HEK293 (cell line): ENCODE measurements at regions not wholly inside any gene's neighbourhood (a gene's known extent, or its start where the extent isn't known, plus 50 kb on each side); places are given as distances from the start of the nearest gene placed in this dataset.

ENCODE experiments used
- GLIS2 ChIP-seq: fragments of 450-650 bp; formaldehyde crosslinking; IDR thresholded peaks from 2 replicates; pipeline ENCODE4 v1.5.1; 2016; ENCODE audit warnings: missing biosample characterization, missing genetic modification characterization
- KLF1 ChIP-seq: fragments of 450-650 bp; formaldehyde crosslinking; IDR thresholded peaks from 2 replicates; pipeline ENCODE4 v1.5.1; 2016; ENCODE audit warnings: missing biosample characterization, missing genetic modification characterization
- SETDB1 ChIP-seq: IDR thresholded peaks from one replicate; pipeline ENCODE4 v1.6.1; 2017; ENCODE audit warnings: mild to moderate bottlenecking, low read length, moderate library complexity, mixed read lengths; ENCODE audit not compliant: insufficient read length
- SP7 ChIP-seq: fragments of 450-650 bp; formaldehyde crosslinking; IDR thresholded peaks from 2 replicates; pipeline ENCODE4 v1.5.1; 2016; ENCODE audit warnings: missing biosample characterization, missing genetic modification characterization
- TCF7L2 ChIP-seq: IDR thresholded peaks from 2 replicates; pipeline ENCODE4 v1.6.1; 2011; ENCODE audit warnings: low read depth, mild to moderate bottlenecking, inconsistent platforms, low read length, moderate library complexity, borderline replicate concordance
- TRIM28 ChIP-seq: IDR thresholded peaks from 2 replicates; pipeline ENCODE4 v1.6.1; 2011; ENCODE audit warnings: low read length, control low read depth, borderline replicate concordance
- YY1 ChIP-seq: fragments of 450-650 bp; formaldehyde crosslinking; IDR thresholded peaks from 2 replicates; pipeline ENCODE4 v1.5.1; 2018; ENCODE audit warnings: missing biosample characterization, missing genetic modification characterization
- ZNF624 ChIP-seq: fragments of 450-650 bp; formaldehyde crosslinking; IDR thresholded peaks from 2 replicates; pipeline ENCODE4 v1.5.1; 2017; ENCODE audit warnings: missing biosample characterization, missing genetic modification characterization
- TF ChIP-seq, protein P1 (sequence below): fragments of 450-650 bp; formaldehyde crosslinking; IDR thresholded peaks from 2 replicates; pipeline ENCODE4 v1.5.1; 2016; ENCODE audit warnings: missing biosample characterization, missing genetic modification characterization
- TF ChIP-seq, protein P2 (sequence below): fragments of 450-650 bp; formaldehyde crosslinking; IDR thresholded peaks from 2 replicates; pipeline ENCODE4 v1.5.1; 2017; ENCODE audit warnings: missing biosample characterization, missing genetic modification characterization

DNA sequence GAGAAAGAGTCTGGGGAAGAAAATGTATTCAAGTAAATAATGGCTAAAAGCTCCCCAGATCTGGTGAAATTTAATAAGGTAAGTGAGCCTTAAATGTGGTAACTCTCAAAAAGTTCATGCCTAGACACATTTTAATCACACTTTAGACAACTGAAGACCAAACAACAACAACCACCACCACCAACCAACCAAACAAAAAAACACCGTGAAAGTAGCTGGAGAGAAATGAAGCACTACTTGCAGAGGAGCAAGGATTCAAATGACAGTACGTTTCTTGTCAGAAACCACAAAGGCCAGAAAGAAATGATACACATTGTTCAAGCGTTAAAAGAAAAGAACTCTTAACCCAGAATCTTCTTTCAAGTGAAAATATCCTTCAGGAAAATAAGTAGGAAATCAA lies 208.3 kb downstream of the MYRFL start:
- TF ChIP-seq, protein P1, sequence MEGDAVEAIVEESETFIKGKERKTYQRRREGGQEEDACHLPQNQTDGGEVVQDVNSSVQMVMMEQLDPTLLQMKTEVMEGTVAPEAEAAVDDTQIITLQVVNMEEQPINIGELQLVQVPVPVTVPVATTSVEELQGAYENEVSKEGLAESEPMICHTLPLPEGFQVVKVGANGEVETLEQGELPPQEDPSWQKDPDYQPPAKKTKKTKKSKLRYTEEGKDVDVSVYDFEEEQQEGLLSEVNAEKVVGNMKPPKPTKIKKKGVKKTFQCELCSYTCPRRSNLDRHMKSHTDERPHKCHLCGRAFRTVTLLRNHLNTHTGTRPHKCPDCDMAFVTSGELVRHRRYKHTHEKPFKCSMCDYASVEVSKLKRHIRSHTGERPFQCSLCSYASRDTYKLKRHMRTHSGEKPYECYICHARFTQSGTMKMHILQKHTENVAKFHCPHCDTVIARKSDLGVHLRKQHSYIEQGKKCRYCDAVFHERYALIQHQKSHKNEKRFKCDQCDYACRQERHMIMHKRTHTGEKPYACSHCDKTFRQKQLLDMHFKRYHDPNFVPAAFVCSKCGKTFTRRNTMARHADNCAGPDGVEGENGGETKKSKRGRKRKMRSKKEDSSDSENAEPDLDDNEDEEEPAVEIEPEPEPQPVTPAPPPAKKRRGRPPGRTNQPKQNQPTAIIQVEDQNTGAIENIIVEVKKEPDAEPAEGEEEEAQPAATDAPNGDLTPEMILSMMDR (tag by site-specific recombination) = no peak
- TF ChIP-seq TRIM28 (no peak), TCF7L2 (no peak), KLF1 (tag by site-specific recombination) (no peak), SP7 (tag by site-specific recombination) (no peak), GLIS2 (tag by site-specific recombination) (no peak), SETDB1 (no peak), ZNF624 (tag by site-specific recombination) (no peak), YY1 (tag by site-specific recombination) (no peak)
- TF ChIP-seq, protein P2, sequence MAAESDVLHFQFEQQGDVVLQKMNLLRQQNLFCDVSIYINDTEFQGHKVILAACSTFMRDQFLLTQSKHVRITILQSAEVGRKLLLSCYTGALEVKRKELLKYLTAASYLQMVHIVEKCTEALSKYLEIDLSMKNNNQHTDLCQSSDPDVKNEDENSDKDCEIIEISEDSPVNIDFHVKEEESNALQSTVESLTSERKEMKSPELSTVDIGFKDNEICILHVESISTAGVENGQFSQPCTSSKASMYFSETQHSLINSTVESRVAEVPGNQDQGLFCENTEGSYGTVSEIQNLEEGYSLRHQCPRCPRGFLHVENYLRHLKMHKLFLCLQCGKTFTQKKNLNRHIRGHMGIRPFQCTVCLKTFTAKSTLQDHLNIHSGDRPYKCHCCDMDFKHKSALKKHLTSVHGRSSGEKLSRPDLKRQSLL = no peak
